Naive B cell (primary cell): ENCODE measurements at regions not wholly inside any gene's neighbourhood (a gene's known extent, or its start where the extent isn't known, plus 50 kb on each side); places are given as distances from the start of the nearest gene placed in this dataset.
"Not testable (repeated sequence)": the region's sequence is repeated elsewhere in the genome, so short reads cannot be mapped to it uniquely, and the experiment has no call there.

Source experiments
- ATAC-seq, 2 donors: fragments of 150-1000 bp; cut with Tn5 transposase; 2 replicates each; pipeline ENCODE4 v1.10.0; 2021; ENCODE audit warnings: low read depth in 2 of 2, mild to moderate bottlenecking in 2 of 2, moderate library complexity in 2 of 2
- DNase-seq: peaks from one replicate; pipeline ENCODE4 v3.0.0; 2022
- H3K27ac Mint-ChIP-seq, 6 donors: one replicate each; pipeline ENCODE4 v1.8.0; 2020 to 2022; ENCODE audit warnings: mild to moderate bottlenecking in 6 of 6, mixed read lengths in 6 of 6, moderate library complexity in 5 of 6, inconsistent platforms in 2 of 6
- H3K27me3 Mint-ChIP-seq, 3 donors: one replicate each; pipeline ENCODE4 v1.8.0; 2021 to 2022; ENCODE audit warnings: mixed read lengths in 3 of 3, mild to moderate bottlenecking in 1 of 3
- H3K36me3 Mint-ChIP-seq, 2 donors: one replicate each; pipeline ENCODE4 v1.8.0; 2020 to 2022; ENCODE audit warnings: mixed read lengths in 2 of 2, inconsistent platforms in 1 of 2, mild to moderate bottlenecking in 1 of 2
- H3K4me1 Mint-ChIP-seq, 3 donors: one replicate each; pipeline ENCODE4 v1.8.0; 2020 to 2022; ENCODE audit warnings: mixed read lengths in 3 of 3, inconsistent platforms in 1 of 3, mild to moderate bottlenecking in 1 of 3, moderate library complexity in 1 of 3
- H3K4me3 Mint-ChIP-seq, 8 donors: one replicate each; pipeline ENCODE4 v1.8.0; 2020 to 2022; ENCODE audit warnings: mild to moderate bottlenecking in 8 of 8, mixed read lengths in 8 of 8, moderate library complexity in 8 of 8, inconsistent platforms in 2 of 8
- H3K9me3 Mint-ChIP-seq, 7 donors: one replicate each; pipeline ENCODE4 v1.8.0; 2020 to 2022; ENCODE audit warnings: mixed read lengths in 7 of 7, mild to moderate bottlenecking in 5 of 7, inconsistent platforms in 2 of 7, moderate library complexity in 1 of 7

- Mint-ChIP-seq H3K4me3 (no peak overlapping the region), H3K27me3 (no peaks in the 10 kb centered on the region), H3K4me1 (peaks cover 12 to 21% (median 19%) of the 10 kb centered on the region in 3 donors), H3K36me3 (peaks cover 4 to 29% of the 10 kb centered on the region in 2 donors), H3K9me3 (no peaks in the 10 kb centered on the region), H3K27ac (peak overlapping the region in 4 of 6 donors; percentile 14 to 95 (median 58))
- no peak for DNase-seq
- ATAC-seq = no peak
Observed at GRCh38 chr7:149605696-149606095, 108.1 kb upstream of the ZNF746 start.

GRCh38 chr7:149604521-149604920, 106.9 kb upstream of the ZNF746 start:
- no peak overlapping the region for H3K27ac Mint-ChIP-seq
- ATAC-seq = no peak
- peak overlapping the region in 1 of 8 donors; percentile 12 for H3K4me3 Mint-ChIP-seq
- no peaks in the 10 kb centered on the region for H3K9me3 Mint-ChIP-seq
- H3K4me1 Mint-ChIP-seq = peaks cover 24 to 33% (median 28%) of the 10 kb centered on the region in 3 donors
- peaks cover 4 to 29% of the 10 kb centered on the region in 2 donors for H3K36me3 Mint-ChIP-seq
- DNase-seq = no peak
- peaks cover 0 to 5% (median 0%) of the 10 kb centered on the region in 3 donors for H3K27me3 Mint-ChIP-seq

GRCh38 chr7:149600669-149601330, 103.2 kb upstream of the ZNF746 start:
- peaks cover 34 to 43% (median 36%) of the 10 kb centered on the region in 3 donors for H3K4me1 Mint-ChIP-seq
- not testable (repeated sequence) for H3K27me3 Mint-ChIP-seq, DNase-seq, H3K9me3 Mint-ChIP-seq
- peak overlapping the region; percentile 68 to 92 (median 88) for H3K4me3 Mint-ChIP-seq
- peak; percentile 38 to 40 for ATAC-seq
- H3K36me3 Mint-ChIP-seq = peaks cover 7 to 20% of the 10 kb centered on the region in 2 donors
- peak overlapping the region; percentile 78 to 96 (median 91) for H3K27ac Mint-ChIP-seq

DNA sequence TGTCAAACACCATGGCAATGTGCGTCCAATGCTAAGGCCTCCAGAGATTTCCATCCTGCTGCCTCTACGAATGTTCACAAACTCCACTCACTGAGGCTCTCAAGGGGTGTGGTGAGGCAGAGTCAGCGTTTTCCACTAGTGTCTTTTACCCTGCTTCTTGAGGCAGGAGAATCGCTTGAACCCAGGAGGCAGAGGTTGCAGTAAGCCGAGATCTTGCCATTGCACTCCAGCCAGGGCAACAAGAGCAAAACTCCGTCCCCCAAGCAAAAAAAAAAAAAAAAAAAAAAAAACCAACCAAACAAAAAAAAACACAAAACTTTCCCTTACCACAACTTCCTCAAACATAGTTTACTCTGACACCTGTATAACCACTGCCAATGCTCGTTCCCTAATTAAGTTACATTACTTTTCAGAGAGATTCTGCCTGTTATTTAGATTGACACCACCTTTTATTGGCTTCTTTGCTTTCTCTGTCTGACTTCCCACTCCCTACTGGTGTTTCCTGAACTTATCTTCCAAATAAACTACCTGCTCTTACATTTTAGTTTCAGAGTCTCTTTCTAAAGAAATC, 102.1 kb upstream of the ZNF746 start:
- peak overlapping the region; percentile 78 to 96 (median 92) for H3K27ac Mint-ChIP-seq
- H3K9me3 Mint-ChIP-seq = no peaks in the 10 kb centered on the region
- peak overlapping the region; percentile 68 to 92 (median 88) for H3K4me3 Mint-ChIP-seq
- peak; percentile 90 to 94 for ATAC-seq
- H3K4me1 Mint-ChIP-seq = peaks cover 36 to 48% (median 37%) of the 10 kb centered on the region in 3 donors
- H3K27me3 Mint-ChIP-seq = peaks cover 0 to 5% (median 0%) of the 10 kb centered on the region in 3 donors
- peaks cover 7 to 18% of the 10 kb centered on the region in 2 donors for H3K36me3 Mint-ChIP-seq
- DNase-seq = peak; percentile 71

- Mint-ChIP-seq H3K27ac (peak overlapping the region; percentile 51 to 96 (median 92)), H3K4me3 (peak overlapping the region in 6 of 8 donors; percentile 68 to 92 (median 88)), H3K27me3 (peaks cover 0 to 5% (median 0%) of the 10 kb centered on the region in 3 donors), H3K4me1 (peaks cover 37 to 46% (median 39%) of the 10 kb centered on the region in 3 donors), H3K36me3 (peaks cover 12 to 18% of the 10 kb centered on the region in 2 donors), H3K9me3 (no peaks in the 10 kb centered on the region)
- DNase-seq (no peak), ATAC-seq (no peak)
Observed at GRCh38 chr7:149598721-149599308, 101.2 kb upstream of the ZNF746 start.

- peak overlapping the region in 1 of 6 donors; percentile 53 for H3K27ac Mint-ChIP-seq
- peaks cover 37 to 44% (median 41%) of the 10 kb centered on the region in 3 donors for H3K4me1 Mint-ChIP-seq
- peak overlapping the region in 2 of 8 donors; percentile 35 to 55 for H3K4me3 Mint-ChIP-seq
- not testable (repeated sequence) for DNase-seq, H3K27me3 Mint-ChIP-seq, H3K9me3 Mint-ChIP-seq, ATAC-seq
- H3K36me3 Mint-ChIP-seq = peaks cover 9 to 18% of the 10 kb centered on the region in 2 donors
Observed at GRCh38 chr7:149597789-149598188, 100.2 kb upstream of the ZNF746 start.

DNA sequence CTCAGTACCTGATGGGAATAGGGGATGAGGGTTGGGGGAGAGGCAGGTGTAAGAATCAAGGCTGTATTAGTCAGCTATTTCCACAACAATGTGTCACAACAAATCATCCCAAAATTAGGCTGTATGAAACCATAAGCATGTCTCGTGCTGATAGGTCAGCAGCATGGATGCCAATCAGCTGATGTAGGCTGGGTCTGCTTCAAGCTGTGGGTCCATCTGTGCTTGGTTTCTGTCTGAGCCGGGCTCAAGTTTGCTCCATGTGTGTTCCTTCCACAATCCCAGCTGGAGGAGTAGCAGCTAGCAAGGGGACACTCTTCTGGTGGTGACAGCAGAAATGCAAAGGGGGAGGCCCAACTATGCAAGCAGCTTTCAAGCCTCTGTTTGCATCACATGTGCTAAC, 97.9 kb upstream of the ZNF746 start:
- peaks cover 23 to 31% (median 29%) of the 10 kb centered on the region in 3 donors for H3K4me1 Mint-ChIP-seq
- H3K4me3 Mint-ChIP-seq = no peak overlapping the region
- DNase-seq (no peak), ATAC-seq (no peak)
- no peaks in the 10 kb centered on the region for H3K9me3 Mint-ChIP-seq
- H3K27ac Mint-ChIP-seq = peak overlapping the region in 1 of 6 donors; percentile 32
- peaks cover 16 to 17% of the 10 kb centered on the region in 2 donors for H3K36me3 Mint-ChIP-seq
- H3K27me3 Mint-ChIP-seq = peaks cover 0 to 5% (median 0%) of the 10 kb centered on the region in 3 donors

DNA sequence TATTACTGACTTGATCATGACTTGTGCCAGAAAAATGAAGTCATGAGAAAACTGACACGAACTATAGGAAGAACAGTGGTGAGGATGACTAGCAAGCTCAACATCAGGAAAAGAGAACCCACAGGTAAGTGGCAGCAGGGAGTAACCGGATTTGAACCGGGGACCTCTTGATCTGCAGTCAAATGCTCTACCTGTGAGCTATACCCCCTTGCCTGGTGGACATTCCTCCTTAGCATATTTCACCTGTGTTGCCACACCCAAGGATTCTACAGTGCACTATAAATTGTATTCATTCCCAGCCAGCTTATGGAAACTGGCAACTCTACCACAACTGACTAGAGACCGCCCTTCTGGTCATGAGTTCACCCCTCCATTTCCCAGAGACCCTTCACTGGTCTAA, 97.5 kb upstream of the ZNF746 start:
- ATAC-seq (no peak), DNase-seq (no peak)
- peak overlapping the region in 1 of 6 donors; percentile 32 for H3K27ac Mint-ChIP-seq
- peaks cover 24 to 27% (median 25%) of the 10 kb centered on the region in 3 donors for H3K4me1 Mint-ChIP-seq
- H3K9me3 Mint-ChIP-seq = no peaks in the 10 kb centered on the region
- no peak overlapping the region for H3K4me3 Mint-ChIP-seq
- H3K36me3 Mint-ChIP-seq = peaks cover 20 to 22% of the 10 kb centered on the region in 2 donors
- H3K27me3 Mint-ChIP-seq = peaks cover 0 to 5% (median 0%) of the 10 kb centered on the region in 3 donors

DNA sequence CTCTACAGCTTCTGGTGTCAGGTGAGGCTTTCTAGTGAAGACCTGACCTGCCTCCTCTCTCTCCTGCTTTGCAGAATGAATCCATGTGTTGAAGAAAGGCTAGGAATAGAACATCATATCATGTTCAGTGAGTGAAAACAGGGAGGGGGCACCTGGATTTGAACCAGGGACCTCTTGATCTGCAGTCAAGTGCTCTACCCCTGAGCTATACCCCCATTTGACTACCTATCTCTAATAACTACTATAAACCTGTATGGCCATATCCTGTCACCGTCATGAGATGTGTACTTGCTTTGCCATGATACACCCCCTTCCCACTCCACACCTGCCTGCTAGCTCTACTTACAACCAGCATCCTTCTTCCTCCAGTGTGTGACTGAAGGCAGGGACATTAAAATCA, 91.3 kb upstream of the ZNF746 start:
- Mint-ChIP-seq H3K4me1 (peaks cover 4 to 19% (median 5%) of the 10 kb centered on the region in 3 donors), H3K27ac (peak overlapping the region in 2 of 6 donors; percentile 3 to 12), H3K36me3 (peaks cover 24 to 26% of the 10 kb centered on the region in 2 donors), H3K4me3 (no peak overlapping the region), H3K9me3 (peaks cover 0 to 6% (median 0%) of the 10 kb centered on the region in 7 donors), H3K27me3 (no peaks in the 10 kb centered on the region)
- ATAC-seq = no peak
- no peak for DNase-seq

GRCh38 chr7:149586646-149587645, 89.3 kb upstream of the ZNF746 start:
- H3K4me1 Mint-ChIP-seq = peaks cover 17 to 34% (median 17%) of the 10 kb centered on the region in 3 donors
- DNase-seq (no peak), ATAC-seq (no peak)
- H3K27ac Mint-ChIP-seq = no peak overlapping the region
- no peak overlapping the region for H3K4me3 Mint-ChIP-seq
- peaks cover 1 to 12% (median 6%) of the 10 kb centered on the region in 7 donors for H3K9me3 Mint-ChIP-seq
- no peaks in the 10 kb centered on the region for H3K27me3 Mint-ChIP-seq
- H3K36me3 Mint-ChIP-seq = peaks cover 38 to 42% of the 10 kb centered on the region in 2 donors

- no peak overlapping the region for H3K4me3 Mint-ChIP-seq
- DNase-seq (no peak), ATAC-seq (no peak)
- peaks cover 27 to 33% of the 10 kb centered on the region in 2 donors for H3K36me3 Mint-ChIP-seq
- H3K27ac Mint-ChIP-seq = no peak overlapping the region
- peaks cover 1 to 19% (median 8%) of the 10 kb centered on the region in 7 donors for H3K9me3 Mint-ChIP-seq
- peaks cover 13 to 31% (median 15%) of the 10 kb centered on the region in 3 donors for H3K4me1 Mint-ChIP-seq
- no peaks in the 10 kb centered on the region for H3K27me3 Mint-ChIP-seq
Observed at GRCh38 chr7:149584530-149584929, 86.9 kb upstream of the ZNF746 start.

- H3K9me3 Mint-ChIP-seq = peaks cover 1 to 20% (median 8%) of the 10 kb centered on the region in 7 donors
- no peak overlapping the region for H3K27ac Mint-ChIP-seq
- ATAC-seq (no peak), DNase-seq (no peak)
- H3K27me3 Mint-ChIP-seq = no peaks in the 10 kb centered on the region
- no peak overlapping the region for H3K4me3 Mint-ChIP-seq
- peaks cover 13 to 31% (median 15%) of the 10 kb centered on the region in 3 donors for H3K4me1 Mint-ChIP-seq
- peaks cover 27 to 31% of the 10 kb centered on the region in 2 donors for H3K36me3 Mint-ChIP-seq
Observed at GRCh38 chr7:149584009-149584408, 86.4 kb upstream of the ZNF746 start.
